Colonic mucosa (tissue), 4 donors: ENCODE measurements at regions not wholly inside any gene's neighbourhood (a gene's known extent, or its start where the extent isn't known, plus 50 kb on each side); places are given as distances from the start of the nearest gene placed in this dataset.

Experiments
- DNase-seq: peaks from one replicate; pipeline ENCODE4 v3.0.0-alpha.2; 2020
- H3K27ac ChIP-seq: fragments of 200-600 bp; one replicate; pipeline ENCODE4 v1.8.0; 2021
- H3K27me3 ChIP-seq: fragments of 200-600 bp; one replicate; pipeline ENCODE4 v1.8.0; 2021
- H3K36me3 ChIP-seq: fragments of 200-600 bp; one replicate; pipeline ENCODE4 v1.8.0; 2021
- H3K4me1 ChIP-seq: fragments of 200-600 bp; one replicate; pipeline ENCODE4 v1.8.0; 2021; ENCODE audit warnings: mild to moderate bottlenecking
- H3K4me3 ChIP-seq: fragments of 200-600 bp; one replicate; pipeline ENCODE4 v1.8.0; 2021
- H3K9ac ChIP-seq, 2 donors: one replicate each; pipeline ENCODE4 v1.7.0; 2013; ENCODE audit warnings: control low read depth in 2 of 2, low read depth in 2 of 2, low read length in 2 of 2
- H3K9me3 ChIP-seq: fragments of 200-600 bp; one replicate; pipeline ENCODE4 v1.8.0; 2021
- intact Hi-C: fragments of 100-400 bp; cut with DNase I; formaldehyde crosslinking; loops from one replicate; pipeline ENCODE4 v1.14.1; 2022
- TF ChIP-seq, protein P1 (sequence below): fragments of 200-600 bp; IDR thresholded peaks from one replicate; pipeline ENCODE4 v1.8.0; 2022; ENCODE audit warnings: antibody characterized with exemption, mild to moderate bottlenecking
- donor health status: healthy.
- donor health status: DM: no; HTN: no; CAD: no.
- donor health status: DM: no; HTN: no; CAD: no.

DNA sequence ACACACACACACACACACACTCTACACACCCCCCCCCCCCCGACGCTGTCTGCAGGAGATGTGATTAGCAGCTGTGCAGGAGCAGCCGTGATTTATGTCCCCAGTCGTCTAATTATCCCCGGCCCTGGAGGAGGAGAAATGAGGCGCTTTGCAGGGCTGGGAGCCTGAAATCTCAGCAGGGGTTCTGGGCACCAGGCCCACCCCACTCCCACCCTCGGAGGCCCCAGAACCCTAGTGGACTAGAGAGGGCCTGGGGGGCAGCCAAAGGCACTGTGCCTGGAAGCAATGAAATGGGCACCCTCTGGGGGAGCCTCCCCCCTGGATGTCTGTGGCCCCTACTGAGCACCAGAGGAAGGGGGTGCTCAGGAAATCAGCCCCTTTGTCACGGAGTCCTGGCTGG lies 134.2 kb upstream of the CIBAR2 start:
- no peak overlapping the region for H3K27ac ChIP-seq
- TF ChIP-seq, protein P1, sequence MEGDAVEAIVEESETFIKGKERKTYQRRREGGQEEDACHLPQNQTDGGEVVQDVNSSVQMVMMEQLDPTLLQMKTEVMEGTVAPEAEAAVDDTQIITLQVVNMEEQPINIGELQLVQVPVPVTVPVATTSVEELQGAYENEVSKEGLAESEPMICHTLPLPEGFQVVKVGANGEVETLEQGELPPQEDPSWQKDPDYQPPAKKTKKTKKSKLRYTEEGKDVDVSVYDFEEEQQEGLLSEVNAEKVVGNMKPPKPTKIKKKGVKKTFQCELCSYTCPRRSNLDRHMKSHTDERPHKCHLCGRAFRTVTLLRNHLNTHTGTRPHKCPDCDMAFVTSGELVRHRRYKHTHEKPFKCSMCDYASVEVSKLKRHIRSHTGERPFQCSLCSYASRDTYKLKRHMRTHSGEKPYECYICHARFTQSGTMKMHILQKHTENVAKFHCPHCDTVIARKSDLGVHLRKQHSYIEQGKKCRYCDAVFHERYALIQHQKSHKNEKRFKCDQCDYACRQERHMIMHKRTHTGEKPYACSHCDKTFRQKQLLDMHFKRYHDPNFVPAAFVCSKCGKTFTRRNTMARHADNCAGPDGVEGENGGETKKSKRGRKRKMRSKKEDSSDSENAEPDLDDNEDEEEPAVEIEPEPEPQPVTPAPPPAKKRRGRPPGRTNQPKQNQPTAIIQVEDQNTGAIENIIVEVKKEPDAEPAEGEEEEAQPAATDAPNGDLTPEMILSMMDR: no peak
- no peak for DNase-seq
- H3K4me1 ChIP-seq: no peaks in the 10 kb centered on the region
- H3K4me3 ChIP-seq: no peak overlapping the region
- no peaks in the 10 kb centered on the region for H3K9me3 ChIP-seq
- no peaks in the 10 kb centered on the region for H3K27me3 ChIP-seq
- H3K9ac ChIP-seq: no peak overlapping the region
- intact Hi-C loops: loop anchor here (5.0 kb wide), 1 partner anchor 129 kb away; no protein-coding TSS in a partner anchor
- no peaks in the 10 kb centered on the region for H3K36me3 ChIP-seq

DNA sequence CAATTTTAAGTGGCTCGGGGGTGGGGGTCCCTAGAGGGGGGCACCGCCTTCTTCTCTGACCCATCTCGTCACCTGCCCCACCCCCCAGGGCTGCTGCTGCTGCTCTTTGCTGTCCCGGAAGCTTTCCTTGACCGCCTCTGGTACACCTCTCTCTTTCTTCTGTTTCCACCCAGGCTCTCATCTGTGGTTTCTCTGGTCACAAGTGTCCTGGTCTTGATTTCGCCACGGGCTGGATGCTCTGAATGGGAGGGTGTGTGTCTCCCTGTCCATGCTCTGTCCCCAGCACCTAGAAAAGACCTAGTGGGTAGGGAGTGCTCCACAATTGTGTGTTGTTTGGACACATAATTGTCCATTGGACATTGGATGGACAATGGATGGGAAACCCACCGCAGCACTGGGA lies 134.7 kb upstream of the CIBAR2 start:
- no peaks in the 10 kb centered on the region for H3K9me3 ChIP-seq
- no peak overlapping the region for H3K9ac ChIP-seq
- intact Hi-C loops: loop anchor here (5.0 kb wide), 1 partner anchor 130 kb away; no protein-coding TSS in a partner anchor
- H3K27me3 ChIP-seq: no peaks in the 10 kb centered on the region
- no peak for DNase-seq
- H3K27ac ChIP-seq: no peak overlapping the region
- H3K4me3 ChIP-seq: no peak overlapping the region
- no peaks in the 10 kb centered on the region for H3K36me3 ChIP-seq
- no peaks in the 10 kb centered on the region for H3K4me1 ChIP-seq
- TF ChIP-seq, protein P1: no peak

DNA sequence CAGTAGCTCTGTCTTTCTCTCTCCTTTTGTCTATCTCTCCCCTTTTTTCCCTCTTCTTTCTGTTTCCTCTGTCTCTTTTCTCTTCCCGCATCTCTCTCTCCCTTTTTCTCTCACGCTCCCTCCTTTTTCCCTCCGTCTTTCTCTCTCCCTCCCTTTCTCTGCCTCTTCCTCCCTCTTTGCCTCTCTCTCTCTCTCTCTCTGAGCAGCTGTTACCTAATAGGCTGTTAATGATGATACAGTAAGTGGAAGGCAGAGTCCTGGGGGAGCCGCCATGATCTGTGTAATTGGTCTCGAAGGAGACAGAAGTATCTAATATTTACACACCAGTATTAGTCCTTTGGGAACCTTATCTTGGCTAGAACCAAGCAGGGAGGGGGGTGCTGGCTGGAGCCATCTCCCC lies 136.1 kb upstream of the CIBAR2 start:
- Histone ChIP-seq H3K9me3 (no peaks in the 10 kb centered on the region), H3K4me3 (no peak overlapping the region), H3K36me3 (no peaks in the 10 kb centered on the region), H3K9ac (no peak overlapping the region), H3K27ac (no peak overlapping the region), H3K4me1 (no peaks in the 10 kb centered on the region), H3K27me3 (no peaks in the 10 kb centered on the region)
- no peak for DNase-seq
- intact Hi-C loops: loop anchor here (5.0 kb wide), 1 partner anchor 131 kb away; no protein-coding TSS in a partner anchor
- TF ChIP-seq, protein P1: no peak

DNA sequence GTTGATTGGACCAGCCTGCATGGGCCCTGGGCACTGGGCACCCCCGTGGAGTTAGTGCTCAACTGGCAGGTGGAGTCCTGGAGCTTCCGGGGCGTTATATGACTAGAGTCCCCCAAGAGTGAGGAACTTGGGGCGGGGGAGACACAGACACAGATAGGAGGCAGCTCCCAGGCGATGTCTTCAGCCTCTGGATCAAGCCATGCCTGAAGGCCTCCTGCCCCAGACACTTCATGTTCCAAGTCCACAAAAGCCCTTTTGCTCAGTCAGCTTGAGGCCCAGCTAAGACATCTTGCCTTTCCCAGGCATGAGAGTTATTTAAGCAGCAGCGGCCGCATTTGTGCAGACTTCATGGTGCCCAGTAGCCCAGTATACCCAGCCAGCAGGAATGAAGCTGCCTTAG lies 136.6 kb upstream of the CIBAR2 start:
- Histone ChIP-seq H3K9ac (no peak overlapping the region), H3K27me3 (no peaks in the 10 kb centered on the region), H3K4me3 (no peak overlapping the region), H3K27ac (no peak overlapping the region), H3K36me3 (no peaks in the 10 kb centered on the region), H3K9me3 (no peaks in the 10 kb centered on the region), H3K4me1 (no peaks in the 10 kb centered on the region)
- intact Hi-C loops: loop anchor here (5.0 kb wide), 1 partner anchor 132 kb away; no protein-coding TSS in a partner anchor
- DNase-seq: no peak
- TF ChIP-seq, protein P1: no peak

DNA sequence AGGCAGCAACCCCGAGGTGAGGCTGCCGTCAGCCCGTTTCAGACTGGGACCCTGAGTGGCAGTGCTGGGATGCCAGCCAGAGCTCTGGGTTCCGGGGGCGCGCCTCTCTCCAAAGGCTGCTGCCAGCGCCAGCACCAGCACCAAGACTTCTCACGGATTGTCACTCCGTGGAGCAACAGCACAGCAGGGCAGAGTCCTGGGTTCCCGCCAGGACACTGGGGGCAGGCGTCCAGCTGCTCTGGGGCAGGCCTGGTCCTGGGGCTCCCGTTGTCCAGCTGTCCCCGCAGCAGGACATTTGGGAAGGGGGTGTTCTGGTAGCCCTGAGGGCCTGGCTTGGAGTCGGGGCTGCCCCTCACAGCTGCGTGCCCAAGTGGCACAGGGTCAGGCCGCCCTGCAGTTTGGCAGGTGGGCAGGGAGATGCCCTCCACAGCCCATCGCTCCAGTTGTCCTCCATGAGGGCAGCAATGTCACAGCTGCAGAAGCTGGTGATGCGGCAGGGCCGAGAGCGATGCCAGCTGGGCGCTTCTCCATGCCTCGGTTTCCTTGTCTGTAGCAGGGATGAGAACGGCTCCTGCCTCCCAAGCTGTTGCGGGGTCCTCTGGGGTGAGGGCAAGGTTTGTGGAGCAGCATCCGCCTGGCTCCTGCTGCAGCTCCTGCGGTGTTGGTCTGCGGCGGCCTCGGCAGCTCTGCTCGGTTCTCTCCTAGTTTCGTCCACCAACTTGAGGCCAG lies 137.3 kb upstream of the CIBAR2 start:
- H3K27me3 ChIP-seq: no peaks in the 10 kb centered on the region
- no peak overlapping the region for H3K9ac ChIP-seq
- DNase-seq: no peak
- H3K4me3 ChIP-seq: no peak overlapping the region
- no peak overlapping the region for H3K27ac ChIP-seq
- no peaks in the 10 kb centered on the region for H3K4me1 ChIP-seq
- intact Hi-C loops: loop anchor here (5.0 kb wide), 1 partner anchor 132 kb away; no protein-coding TSS in a partner anchor
- TF ChIP-seq, protein P1: no peak
- H3K36me3 ChIP-seq: no peaks in the 10 kb centered on the region
- H3K9me3 ChIP-seq: no peaks in the 10 kb centered on the region
